GM13977 (cell line): ENCODE measurements at regions not wholly inside any gene's neighbourhood (a gene's known extent, or its start where the extent isn't known, plus 50 kb on each side); places are given as distances from the start of the nearest gene placed in this dataset.

ENCODE experiments used
- DNase-seq: peaks from one replicate; pipeline ENCODE4 v3.0.0; 2012; ENCODE audit warnings: low spot score
- CTCF ChIP-seq: IDR thresholded peaks from 2 replicates; pipeline ENCODE4 v1.5.1; 2012; ENCODE audit warnings: mild to moderate bottlenecking, control low read depth; ENCODE audit not compliant: insufficient read depth; ENCODE audit errors: extremely low read depth, missing control alignments
- in situ Hi-C: fragments of 300-500 bp; cut with MboI; formaldehyde crosslinking; loops from one replicate; pipeline ENCODE4 v1.12.0; 2022; ENCODE audit warnings: low sequenced_read_pairs, low pct_unique_long_range_greater_than_20kb, mixed read lengths, inconsistent platforms; ENCODE audit not compliant: unreplicated experiment

- DNase-seq: no peak
- TF ChIP-seq CTCF: no peak
- in situ Hi-C loops: no loop called here
Measured at GRCh38 chr13:40084934-40085333, 429.5 kb downstream of the COG6 start.

- in situ Hi-C loops: no loop called here
- DNase-seq: no peak
- TF ChIP-seq CTCF: no peak
Measured at GRCh38 chr13:40087091-40088002, 431.9 kb downstream of the COG6 start.

- no peak for DNase-seq
- in situ Hi-C loops: no loop called here
- TF ChIP-seq CTCF: no peak
Measured at GRCh38 chr13:40094056-40094455, 438.6 kb downstream of the COG6 start.

GRCh38 chr13:40095695-40096356 is 440.4 kb downstream of the COG6 start:
- TF ChIP-seq CTCF: no peak
- no peak for DNase-seq
- in situ Hi-C loops: no loop called here

GRCh38 chr13:40096357-40096901 is 441.0 kb downstream of the COG6 start:
- in situ Hi-C loops: no loop called here
- no peak for DNase-seq

GRCh38 chr13:40098246-40098645 is 442.8 kb downstream of the COG6 start:
- no peak for DNase-seq
- in situ Hi-C loops: no loop called here
- no peak for TF ChIP-seq CTCF

More at GRCh38 chr13:40096357-40096901, 441.0 kb downstream of the COG6 start:
- TF ChIP-seq CTCF: no peak
